GM12878 (cell line): ENCODE measurements at regions not wholly inside any gene's neighbourhood (a gene's known extent, or its start where the extent isn't known, plus 50 kb on each side); places are given as distances from the start of the nearest gene placed in this dataset.

ENCODE experiments used
- BRCA1 ChIP-seq: IDR thresholded peaks from 2 replicates; pipeline ENCODE4 v1.6.1; 2011; ENCODE audit warnings: low read depth, low read length, improper control_type of control experiment
- CBX5 ChIP-seq: sonication (generic); IDR thresholded peaks from 2 replicates; pipeline ENCODE4 v1.6.1; 2016; ENCODE audit warnings: low read depth, moderate library complexity, mild to moderate bottlenecking, inconsistent platforms
- FOXK2 ChIP-seq: fragments of 450-650 bp; IDR thresholded peaks from 2 replicates; pipeline ENCODE4 v1.6.1; 2017; ENCODE audit warnings: mild to moderate bottlenecking, moderate library complexity
- HDAC6 ChIP-seq: fragments of 200-600 bp; sonication (generic); IDR thresholded peaks from one replicate; pipeline ENCODE4 v1.8.0; 2017; ENCODE audit warnings: antibody characterized with exemption; ENCODE audit not compliant: unreplicated experiment
- IRF4 ChIP-seq: IDR thresholded peaks from 2 replicates; pipeline ENCODE4 v1.6.1; 2011; ENCODE audit warnings: low read depth, low read length
- NFYB ChIP-seq: IDR thresholded peaks from 2 replicates; pipeline ENCODE4 v1.6.1; 2011; ENCODE audit warnings: low read depth, mild to moderate bottlenecking, low read length, improper control_type of control experiment, moderate library complexity; ENCODE audit not compliant: insufficient read depth
- POLR2AphosphoS5 ChIP-seq: IDR thresholded peaks from 2 replicates; pipeline ENCODE4 v1.6.1; 2011; ENCODE audit warnings: mild to moderate bottlenecking, low read length, inconsistent platforms
- RAD51 ChIP-seq: fragments of 450-650 bp; IDR thresholded peaks from 2 replicates; pipeline ENCODE4 v1.6.1; 2016; ENCODE audit warnings: moderate library complexity, mild to moderate bottlenecking, inconsistent platforms
- SUZ12 ChIP-seq: fragments of 200-600 bp; sonication (generic); IDR thresholded peaks from one replicate; pipeline ENCODE4 v1.6.1; 2018; ENCODE audit warnings: antibody characterized with exemption, mild to moderate bottlenecking; ENCODE audit not compliant: unreplicated experiment
- TAF1 ChIP-seq: IDR thresholded peaks from 2 replicates; pipeline ENCODE4 v1.6.1; 2011; ENCODE audit warnings: mild to moderate bottlenecking, low read depth, low read length, borderline replicate concordance
- ZBED1 ChIP-seq: IDR thresholded peaks from 2 replicates; pipeline ENCODE4 v1.6.1; 2016; ENCODE audit warnings: borderline replicate concordance
- ZNF217 ChIP-seq: fragments of 450-650 bp; IDR thresholded peaks from 2 replicates; pipeline ENCODE4 v1.6.1; 2017; ENCODE audit warnings: antibody characterized with exemption, mild to moderate bottlenecking
- TF ChIP-seq, protein P1 (sequence below): fragments of 150-350 bp; IDR thresholded peaks from 2 replicates; pipeline ENCODE4 v1.6.1; 2016; ENCODE audit warnings: low read depth, low read length
- TF ChIP-seq, protein P2 (sequence below): fragments of 450-650 bp; IDR thresholded peaks from 2 replicates; pipeline ENCODE4 v1.6.1; 2017; ENCODE audit warnings: mild to moderate bottlenecking, moderate library complexity
- TF ChIP-seq, protein P3 (sequence below): fragments of 450-650 bp; IDR thresholded peaks from 2 replicates; pipeline ENCODE4 v1.6.1; 2016; ENCODE audit warnings: mild to moderate bottlenecking, moderate library complexity, borderline replicate concordance

DNA sequence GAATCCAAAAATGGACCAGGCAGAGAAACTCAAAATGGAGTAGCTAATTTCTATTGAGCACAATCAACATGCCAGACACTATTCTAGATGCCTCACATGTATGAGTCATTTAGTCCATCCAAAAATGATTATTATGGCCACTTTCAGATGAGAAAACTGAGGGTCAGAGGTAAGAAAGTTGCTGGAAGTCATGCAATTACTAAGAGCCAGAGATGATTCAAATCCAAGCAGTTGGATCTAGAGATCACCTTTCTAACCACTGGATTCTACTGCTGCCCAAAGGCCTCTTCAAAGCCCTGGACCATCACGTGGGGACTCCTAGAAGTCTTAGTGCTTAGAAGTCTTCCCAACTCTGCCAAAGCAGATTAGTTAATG, 51.8 kb upstream of the HMHB1 start (continued):
- no peak for TF ChIP-seq NFYB
- no peak for TF ChIP-seq HDAC6
- TF ChIP-seq SUZ12 = no peak
- no peak for TF ChIP-seq BRCA1
- TF ChIP-seq, protein P1, sequence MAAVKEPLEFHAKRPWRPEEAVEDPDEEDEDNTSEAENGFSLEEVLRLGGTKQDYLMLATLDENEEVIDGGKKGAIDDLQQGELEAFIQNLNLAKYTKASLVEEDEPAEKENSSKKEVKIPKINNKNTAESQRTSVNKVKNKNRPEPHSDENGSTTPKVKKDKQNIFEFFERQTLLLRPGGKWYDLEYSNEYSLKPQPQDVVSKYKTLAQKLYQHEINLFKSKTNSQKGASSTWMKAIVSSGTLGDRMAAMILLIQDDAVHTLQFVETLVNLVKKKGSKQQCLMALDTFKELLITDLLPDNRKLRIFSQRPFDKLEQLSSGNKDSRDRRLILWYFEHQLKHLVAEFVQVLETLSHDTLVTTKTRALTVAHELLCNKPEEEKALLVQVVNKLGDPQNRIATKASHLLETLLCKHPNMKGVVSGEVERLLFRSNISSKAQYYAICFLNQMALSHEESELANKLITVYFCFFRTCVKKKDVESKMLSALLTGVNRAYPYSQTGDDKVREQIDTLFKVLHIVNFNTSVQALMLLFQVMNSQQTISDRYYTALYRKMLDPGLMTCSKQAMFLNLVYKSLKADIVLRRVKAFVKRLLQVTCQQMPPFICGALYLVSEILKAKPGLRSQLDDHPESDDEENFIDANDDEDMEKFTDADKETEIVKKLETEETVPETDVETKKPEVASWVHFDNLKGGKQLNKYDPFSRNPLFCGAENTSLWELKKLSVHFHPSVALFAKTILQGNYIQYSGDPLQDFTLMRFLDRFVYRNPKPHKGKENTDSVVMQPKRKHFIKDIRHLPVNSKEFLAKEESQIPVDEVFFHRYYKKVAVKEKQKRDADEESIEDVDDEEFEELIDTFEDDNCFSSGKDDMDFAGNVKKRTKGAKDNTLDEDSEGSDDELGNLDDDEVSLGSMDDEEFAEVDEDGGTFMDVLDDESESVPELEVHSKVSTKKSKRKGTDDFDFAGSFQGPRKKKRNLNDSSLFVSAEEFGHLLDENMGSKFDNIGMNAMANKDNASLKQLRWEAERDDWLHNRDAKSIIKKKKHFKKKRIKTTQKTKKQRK = no peak
- no peak for TF ChIP-seq ZNF217
- TF ChIP-seq, protein P2, sequence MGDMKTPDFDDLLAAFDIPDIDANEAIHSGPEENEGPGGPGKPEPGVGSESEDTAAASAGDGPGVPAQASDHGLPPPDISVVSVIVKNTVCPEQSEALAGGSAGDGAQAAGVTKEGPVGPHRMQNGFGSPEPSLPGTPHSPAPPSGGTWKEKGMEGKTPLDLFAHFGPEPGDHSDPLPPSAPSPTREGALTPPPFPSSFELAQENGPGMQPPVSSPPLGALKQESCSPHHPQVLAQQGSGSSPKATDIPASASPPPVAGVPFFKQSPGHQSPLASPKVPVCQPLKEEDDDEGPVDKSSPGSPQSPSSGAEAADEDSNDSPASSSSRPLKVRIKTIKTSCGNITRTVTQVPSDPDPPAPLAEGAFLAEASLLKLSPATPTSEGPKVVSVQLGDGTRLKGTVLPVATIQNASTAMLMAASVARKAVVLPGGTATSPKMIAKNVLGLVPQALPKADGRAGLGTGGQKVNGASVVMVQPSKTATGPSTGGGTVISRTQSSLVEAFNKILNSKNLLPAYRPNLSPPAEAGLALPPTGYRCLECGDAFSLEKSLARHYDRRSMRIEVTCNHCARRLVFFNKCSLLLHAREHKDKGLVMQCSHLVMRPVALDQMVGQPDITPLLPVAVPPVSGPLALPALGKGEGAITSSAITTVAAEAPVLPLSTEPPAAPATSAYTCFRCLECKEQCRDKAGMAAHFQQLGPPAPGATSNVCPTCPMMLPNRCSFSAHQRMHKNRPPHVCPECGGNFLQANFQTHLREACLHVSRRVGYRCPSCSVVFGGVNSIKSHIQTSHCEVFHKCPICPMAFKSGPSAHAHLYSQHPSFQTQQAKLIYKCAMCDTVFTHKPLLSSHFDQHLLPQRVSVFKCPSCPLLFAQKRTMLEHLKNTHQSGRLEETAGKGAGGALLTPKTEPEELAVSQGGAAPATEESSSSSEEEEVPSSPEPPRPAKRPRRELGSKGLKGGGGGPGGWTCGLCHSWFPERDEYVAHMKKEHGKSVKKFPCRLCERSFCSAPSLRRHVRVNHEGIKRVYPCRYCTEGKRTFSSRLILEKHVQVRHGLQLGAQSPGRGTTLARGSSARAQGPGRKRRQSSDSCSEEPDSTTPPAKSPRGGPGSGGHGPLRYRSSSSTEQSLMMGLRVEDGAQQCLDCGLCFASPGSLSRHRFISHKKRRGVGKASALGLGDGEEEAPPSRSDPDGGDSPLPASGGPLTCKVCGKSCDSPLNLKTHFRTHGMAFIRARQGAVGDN = no peak
- no peak for TF ChIP-seq POLR2AphosphoS5
- TF ChIP-seq FOXK2 = no peak
- no peak for TF ChIP-seq RAD51
- no peak for TF ChIP-seq TAF1
- peak; percentile 72; the same call in 1 of the 2 replicates for TF ChIP-seq ZBED1
- TF ChIP-seq, protein P3, sequence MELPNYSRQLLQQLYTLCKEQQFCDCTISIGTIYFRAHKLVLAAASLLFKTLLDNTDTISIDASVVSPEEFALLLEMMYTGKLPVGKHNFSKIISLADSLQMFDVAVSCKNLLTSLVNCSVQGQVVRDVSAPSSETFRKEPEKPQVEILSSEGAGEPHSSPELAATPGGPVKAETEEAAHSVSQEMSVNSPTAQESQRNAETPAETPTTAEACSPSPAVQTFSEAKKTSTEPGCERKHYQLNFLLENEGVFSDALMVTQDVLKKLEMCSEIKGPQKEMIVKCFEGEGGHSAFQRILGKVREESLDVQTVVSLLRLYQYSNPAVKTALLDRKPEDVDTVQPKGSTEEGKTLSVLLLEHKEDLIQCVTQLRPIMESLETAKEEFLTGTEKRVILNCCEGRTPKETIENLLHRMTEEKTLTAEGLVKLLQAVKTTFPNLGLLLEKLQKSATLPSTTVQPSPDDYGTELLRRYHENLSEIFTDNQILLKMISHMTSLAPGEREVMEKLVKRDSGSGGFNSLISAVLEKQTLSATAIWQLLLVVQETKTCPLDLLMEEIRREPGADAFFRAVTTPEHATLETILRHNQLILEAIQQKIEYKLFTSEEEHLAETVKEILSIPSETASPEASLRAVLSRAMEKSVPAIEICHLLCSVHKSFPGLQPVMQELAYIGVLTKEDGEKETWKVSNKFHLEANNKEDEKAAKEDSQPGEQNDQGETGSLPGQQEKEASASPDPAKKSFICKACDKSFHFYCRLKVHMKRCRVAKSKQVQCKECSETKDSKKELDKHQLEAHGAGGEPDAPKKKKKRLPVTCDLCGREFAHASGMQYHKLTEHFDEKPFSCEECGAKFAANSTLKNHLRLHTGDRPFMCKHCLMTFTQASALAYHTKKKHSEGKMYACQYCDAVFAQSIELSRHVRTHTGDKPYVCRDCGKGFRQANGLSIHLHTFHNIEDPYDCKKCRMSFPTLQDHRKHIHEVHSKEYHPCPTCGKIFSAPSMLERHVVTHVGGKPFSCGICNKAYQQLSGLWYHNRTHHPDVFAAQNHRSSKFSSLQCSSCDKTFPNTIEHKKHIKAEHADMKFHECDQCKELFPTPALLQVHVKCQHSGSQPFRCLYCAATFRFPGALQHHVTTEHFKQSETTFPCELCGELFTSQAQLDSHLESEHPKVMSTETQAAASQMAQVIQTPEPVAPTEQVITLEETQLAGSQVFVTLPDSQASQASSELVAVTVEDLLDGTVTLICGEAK = no peak
- peak; percentile 94 for TF ChIP-seq IRF4
- TF ChIP-seq CBX5 = no peak
